K562 (cell line): ENCODE measurements at regions not wholly inside any gene's neighbourhood (a gene's known extent, or its start where the extent isn't known, plus 50 kb on each side); places are given as distances from the start of the nearest gene placed in this dataset.

Experiments used
- ATAC-seq: fragments of 200-7000 bp; cut with Tn5 transposase; 3 replicates; pipeline ENCODE4 v1.9.1; 2020; ENCODE audit warnings: moderate library complexity
- BruUV-seq: library from RNA; stranded (reverse); fragments of 400-500 nt; replicated peaks from 2 replicates; lab custom pipeline; 2021; lab: Mats Ljungman, UMichigan
- CTCF ChIA-PET: fragments of 300-600 bp; formaldehyde crosslinking; extraction: SDS; loops from one replicate; lab custom pipeline; 2021; ENCODE audit warnings: low intra/inter-chr PET ratio; lab: Yijun Ruan, JAX
- POLR2A ChIA-PET: fragments of 300-600, 350-650 bp; sonication (Branson Sonifier 250); formaldehyde crosslinking; extraction: SDS; loops from one replicate; lab custom pipeline; 2021; ENCODE audit warnings: antibody characterized with exemption, inconsistent platforms; lab: Yijun Ruan, JAX
- DNase-seq, 4 experiments: peaks; one replicate each; pipeline versions ENCODE4 v3.0.0 to v3.0.0-alpha.2; 2011 to 2018; ENCODE audit warnings: low spot score in 3 of 4, mixed read lengths in 3 of 4; ENCODE audit errors: extremely low read depth in 1 of 4
- FAIRE-seq: peaks from 2 replicates; lab custom pipeline; 2011; peaks lifted over from hg19 to GRCh38; lab: Jason Lieb, UNC
- H2AFZ ChIP-seq: 2 replicates; pipeline ENCODE4 v1.6.0; 2011; ENCODE audit warnings: low read depth, low read length, control low read depth, inconsistent platforms
- H3K27ac ChIP-seq: fragments of 200-600 bp; 3 replicates; pipeline ENCODE4 v1.8.0; 2011; ENCODE audit warnings: low read depth, mild to moderate bottlenecking, control low read depth, inconsistent platforms, low read length, moderate library complexity, mixed read lengths; ENCODE audit errors: extremely low read depth
- H3K27me3 ChIP-seq, 2 experiments: fragments of 300-600 bp in 1 of 2; 2 replicates in 1 of 2; 3 replicates in 1 of 2; pipeline versions ENCODE4 v1.6.0 to v1.8.0; 2011; ENCODE audit warnings: inconsistent platforms in 2 of 2, low read length in 2 of 2, mild to moderate bottlenecking in 1 of 2, mixed read lengths in 1 of 2, moderate library complexity in 1 of 2; ENCODE audit not compliant: control insufficient read depth in 2 of 2, insufficient read depth in 2 of 2
- H3K36me3 ChIP-seq: fragments of 300-600 bp; 3 replicates; pipeline ENCODE4 v1.8.0; 2011; ENCODE audit warnings: mild to moderate bottlenecking, low read length, inconsistent platforms; ENCODE audit not compliant: control insufficient read depth, insufficient read depth
- H3K4me1 ChIP-seq, 2 experiments: fragments of 200-600 bp in 1 of 2; replicated peaks in 1 of 2; 2 replicates in 1 of 2; 3 replicates in 1 of 2; pipeline versions ENCODE4 v1.5.1 to v1.8.0; 2011; ENCODE audit warnings: inconsistent platforms in 2 of 2, low read length in 2 of 2, mild to moderate bottlenecking in 1 of 2, mixed read lengths in 1 of 2, moderate library complexity in 1 of 2; ENCODE audit not compliant: control insufficient read depth in 2 of 2, insufficient read depth in 2 of 2
- H3K4me2 ChIP-seq: 2 replicates; pipeline ENCODE4 v1.6.1; 2011; ENCODE audit warnings: low read length, control low read depth, inconsistent platforms, mixed read lengths; ENCODE audit not compliant: insufficient read depth
- H3K4me3 ChIP-seq: fragments of 200-600 bp; sonication (generic), shearing (Covaris generic); 2 replicates; pipeline ENCODE4 v1.5.1; 2016; ENCODE audit warnings: control low read depth, inconsistent platforms
- H3K79me2 ChIP-seq: fragments of 200-600 bp; 3 replicates; pipeline ENCODE4 v1.8.0; 2011; ENCODE audit warnings: low read length, inconsistent platforms; ENCODE audit not compliant: control insufficient read depth, insufficient read depth
- H3K9ac ChIP-seq, 2 experiments: 2 replicates each; pipeline versions ENCODE4 v1.6.0 to v1.6.1; 2011; ENCODE audit warnings: low read depth in 2 of 2, low read length in 2 of 2, control low read depth in 1 of 2, inconsistent platforms in 1 of 2, mild to moderate bottlenecking in 1 of 2, mixed read lengths in 1 of 2; ENCODE audit not compliant: insufficient read depth in 1 of 2
- H3K9me1 ChIP-seq: one replicate; pipeline ENCODE4 v1.6.0; 2011; ENCODE audit warnings: inconsistent platforms, mild to moderate bottlenecking, low read length, moderate library complexity; ENCODE audit not compliant: control insufficient read depth, insufficient read depth
- H3K9me3 ChIP-seq: replicated peaks from 2 replicates; pipeline ENCODE4 v1.5.1; 2011; ENCODE audit warnings: low read depth, low read length, inconsistent platforms; ENCODE audit not compliant: control insufficient read depth, insufficient read depth
- H4K20me1 ChIP-seq: replicated peaks from 2 replicates; pipeline ENCODE4 v1.6.1; 2011; ENCODE audit warnings: low read length, inconsistent platforms, mixed read lengths; ENCODE audit not compliant: control insufficient read depth, insufficient read depth
- BCOR ChIP-seq: fragments of 450-650 bp; IDR thresholded peaks from 2 replicates; pipeline ENCODE4 v1.6.1; 2016
- ETV6 ChIP-seq, 3 experiments: fragments of 150-350 bp in 1 of 3; sonication (generic) in 1 of 3; formaldehyde crosslinking in 1 of 3; IDR thresholded peaks; 2 replicates each; pipeline versions ENCODE4 v1.6.1 to v1.8.0; 2014 to 2022; ENCODE audit warnings: borderline replicate concordance in 2 of 3, low read depth in 2 of 3, antibody characterized with exemption in 1 of 3, low read length in 1 of 3, mild to moderate bottlenecking in 1 of 3, missing genetic modification reagents in 1 of 3
- MEIS2 ChIP-seq: fragments of 450-650 bp; IDR thresholded peaks from 2 replicates; pipeline ENCODE4 v1.6.1; 2014; ENCODE audit warnings: mild to moderate bottlenecking; ENCODE audit not compliant: partially characterized antibody
- TAF15 ChIP-seq: fragments of 200-400 bp; formaldehyde crosslinking; IDR thresholded peaks from 2 replicates; pipeline ENCODE4 v1.6.1; 2017; ENCODE audit warnings: mild to moderate bottlenecking, low read depth, low read length, moderate library complexity
- WGBS: fragments of 100-300 bp; shearing (Covaris generic); methylation state at CpG from one replicate; pipeline ENCODE4 v1.1.6; 2016; ENCODE audit warnings: low coverage, mixed read lengths; ENCODE audit not compliant: insufficient coverage; ENCODE audit errors: missing lambda C conversion rate; 5-methylcytosine and 5-hydroxymethylcytosine counted together
- in situ Hi-C: fragments of 300-500 bp; cut with MboI; formaldehyde crosslinking; loops from 4 replicates; pipeline ENCODE4 v1.15.0; 2018; ENCODE audit warnings: inconsistent platforms, mixed read lengths
- intact Hi-C: fragments of 100-400 bp; cut with micrococcal nuclease; formaldehyde crosslinking; loops from 2 replicates; pipeline ENCODE4 v1.14.2; 2022
- TF ChIP-seq, protein P1 (sequence below): fragments of 450-650 bp; formaldehyde crosslinking; IDR thresholded peaks from 2 replicates; pipeline ENCODE4 v1.4.0; 2020; ENCODE audit warnings: mild to moderate bottlenecking
- TF ChIP-seq, protein P2 (sequence below), 2 experiments: fragments of 250-450 bp in 1 of 2; fragments of 450-650 bp in 1 of 2; sonication (Bioruptor Pico) in 1 of 2; IDR thresholded peaks; 2 replicates each; pipeline versions ENCODE4 v1.6.1 to v1.8.0; 2016 to 2021; ENCODE audit warnings: mild to moderate bottlenecking in 2 of 2, moderate library complexity in 2 of 2, missing compliant biosample characterization in 1 of 2, missing genetic modification characterization in 1 of 2
- TF ChIP-seq, protein P3 (sequence below): fragments of 250-450 bp; sonication (Bioruptor Pico); IDR thresholded peaks from 2 replicates; pipeline ENCODE4 v1.4.0; 2020; ENCODE audit warnings: mild to moderate bottlenecking

DNA sequence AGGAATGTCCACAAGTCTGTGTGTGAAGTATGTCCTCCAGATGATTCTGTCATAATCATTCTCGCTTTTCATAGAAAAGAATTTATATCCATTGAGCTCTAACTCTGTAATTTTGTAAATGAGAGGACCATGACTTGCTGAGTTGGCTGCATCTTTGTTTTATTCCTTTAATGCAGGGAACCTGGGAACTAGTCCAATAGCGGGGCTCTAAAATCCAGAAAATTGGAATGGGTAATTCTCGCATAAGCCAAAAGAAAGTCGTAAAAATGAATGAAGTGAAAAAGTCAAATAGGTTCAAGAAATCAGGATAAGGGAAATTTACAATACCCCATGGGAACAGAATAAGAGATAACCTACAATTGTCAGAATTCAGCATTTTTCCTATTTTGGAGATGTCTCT is 232.5 kb downstream of the RAB38 start:
- Histone ChIP-seq H3K4me3 (no peak overlapping the region), H3K27me3 (no peaks in the 10 kb centered on the region), H3K36me3 (no peaks in the 10 kb centered on the region), H3K4me2 (no peak overlapping the region), H3K9me1 (no peaks in the 10 kb centered on the region), H3K9me3 (no peaks in the 10 kb centered on the region), H2AFZ (no peak overlapping the region), H4K20me1 (no peaks in the 10 kb centered on the region), H3K9ac (no peak overlapping the region), H3K27ac (no peak overlapping the region), H3K4me1 (no peaks in the 10 kb centered on the region), H3K79me2 (no peaks in the 10 kb centered on the region)
- WGBS = 0% methylated on average over 4 of the region's 4 CpGs
- POLR2A ChIA-PET = no interaction called here
- no peak for ATAC-seq
- no peak for FAIRE-seq
- DNase-seq = no peak
- no TSS peak for BruUV-seq
- in situ Hi-C loops (no loop called here), intact Hi-C loops (no loop called here)
- TF ChIP-seq, protein P1, sequence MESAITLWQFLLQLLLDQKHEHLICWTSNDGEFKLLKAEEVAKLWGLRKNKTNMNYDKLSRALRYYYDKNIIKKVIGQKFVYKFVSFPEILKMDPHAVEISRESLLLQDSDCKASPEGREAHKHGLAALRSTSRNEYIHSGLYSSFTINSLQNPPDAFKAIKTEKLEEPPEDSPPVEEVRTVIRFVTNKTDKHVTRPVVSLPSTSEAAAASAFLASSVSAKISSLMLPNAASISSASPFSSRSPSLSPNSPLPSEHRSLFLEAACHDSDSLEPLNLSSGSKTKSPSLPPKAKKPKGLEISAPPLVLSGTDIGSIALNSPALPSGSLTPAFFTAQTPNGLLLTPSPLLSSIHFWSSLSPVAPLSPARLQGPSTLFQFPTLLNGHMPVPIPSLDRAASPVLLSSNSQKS (CRISPR knock-in tag) = no peak
- no peak for TF ChIP-seq MEIS2
- no peak for TF ChIP-seq ETV6 (IDR thresholded peaks at IDR 0.05; ENCODE audit: borderline replicate concordance in 1 of 2, low read depth in 2 of 2, low read length in 1 of 2)
- TF ChIP-seq ETV6 (CRISPR knock-in tag; IDR thresholded peaks at IDR 0.05; ENCODE audit: borderline replicate concordance) = no peak
- TF ChIP-seq TAF15 = no peak
- TF ChIP-seq, protein P2, sequence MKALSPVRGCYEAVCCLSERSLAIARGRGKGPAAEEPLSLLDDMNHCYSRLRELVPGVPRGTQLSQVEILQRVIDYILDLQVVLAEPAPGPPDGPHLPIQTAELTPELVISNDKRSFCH (CRISPR knock-in tag; IDR thresholded peaks at IDR 0.05) = no peak
- TF ChIP-seq, protein P2 (tag; IDR thresholded peaks at IDR 0.05) = no peak
- no peak for TF ChIP-seq BCOR
- TF ChIP-seq, protein P3, sequence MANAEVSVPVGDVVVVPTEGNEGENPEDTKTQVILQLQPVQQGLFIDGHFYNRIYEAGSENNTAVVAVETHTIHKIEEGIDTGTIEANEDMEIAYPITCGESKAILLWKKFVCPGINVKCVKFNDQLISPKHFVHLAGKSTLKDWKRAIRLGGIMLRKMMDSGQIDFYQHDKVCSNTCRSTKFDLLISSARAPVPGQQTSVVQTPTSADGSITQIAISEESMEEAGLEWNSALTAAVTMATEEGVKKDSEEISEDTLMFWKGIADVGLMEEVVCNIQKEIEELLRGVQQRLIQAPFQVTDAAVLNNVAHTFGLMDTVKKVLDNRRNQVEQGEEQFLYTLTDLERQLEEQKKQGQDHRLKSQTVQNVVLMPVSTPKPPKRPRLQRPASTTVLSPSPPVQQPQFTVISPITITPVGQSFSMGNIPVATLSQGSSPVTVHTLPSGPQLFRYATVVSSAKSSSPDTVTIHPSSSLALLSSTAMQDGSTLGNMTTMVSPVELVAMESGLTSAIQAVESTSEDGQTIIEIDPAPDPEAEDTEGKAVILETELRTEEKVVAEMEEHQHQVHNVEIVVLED (CRISPR knock-in tag) = no peak
- CTCF ChIA-PET = no interaction called here
